ENCODE measurements at regions not wholly inside any gene's neighbourhood (a gene's known extent, or its start where the extent isn't known, plus 50 kb on each side); places are given as distances from the start of the nearest gene placed in this dataset.
A peak's percentile ranks its signal among the peaks of the same experiment; 100 is the strongest.

GRCh38 chr14:61927060-61927459 lies 164.8 kb downstream of the SNAPC1 start:
- peak in 1 of 2 donors; percentile 53 for DNase-seq (ENCODE audit: low read depth in 2 of 2)
- TF ChIP-seq CTCF (IDR thresholded peaks at IDR 0.05; ENCODE audit: low read depth, low read length): no peak
- no peak overlapping the region for H3K4me3 ChIP-seq (replicated peaks in 1 of 2; ENCODE audit: low read depth in 2 of 2, low read length in 2 of 2)

GRCh38 chr14:61927520-61927919 lies 165.3 kb downstream of the SNAPC1 start:
- H3K4me3 ChIP-seq (replicated peaks in 1 of 2; ENCODE audit: low read depth in 2 of 2, low read length in 2 of 2): no peak overlapping the region
- TF ChIP-seq CTCF (IDR thresholded peaks at IDR 0.05; ENCODE audit: low read depth, low read length): no peak
- peak in 1 of 2 donors; percentile 61 for DNase-seq (ENCODE audit: low read depth in 2 of 2)

GRCh38 chr14:61928300-61928699 lies 166.1 kb downstream of the SNAPC1 start:
- no peak overlapping the region for H3K4me3 ChIP-seq (replicated peaks in 1 of 2; ENCODE audit: low read depth in 2 of 2, low read length in 2 of 2)
- no peak for DNase-seq (ENCODE audit: low read depth in 2 of 2)
- no peak for TF ChIP-seq CTCF (IDR thresholded peaks at IDR 0.05; ENCODE audit: low read depth, low read length)

GRCh38 chr14:61928701-61929100 lies 166.5 kb downstream of the SNAPC1 start:
- no peak overlapping the region for H3K4me3 ChIP-seq (replicated peaks in 1 of 2; ENCODE audit: low read depth in 2 of 2, low read length in 2 of 2)
- DNase-seq (ENCODE audit: low read depth in 2 of 2): no peak
- no peak for TF ChIP-seq CTCF (IDR thresholded peaks at IDR 0.05; ENCODE audit: low read depth, low read length)

- TF ChIP-seq CTCF (IDR thresholded peaks at IDR 0.05; ENCODE audit: low read depth, low read length): no peak
- no peak for DNase-seq (ENCODE audit: low read depth in 2 of 2)
- no peak overlapping the region for H3K4me3 ChIP-seq (replicated peaks in 1 of 2; ENCODE audit: low read depth in 2 of 2, low read length in 2 of 2)
Measured at GRCh38 chr14:61929651-61930050, 167.4 kb downstream of the SNAPC1 start.

GRCh38 chr14:61930101-61930857 lies 168.1 kb downstream of the SNAPC1 start:
- no peak for TF ChIP-seq CTCF (IDR thresholded peaks at IDR 0.05; ENCODE audit: low read depth, low read length)
- no peak for DNase-seq (ENCODE audit: low read depth in 2 of 2)
- H3K4me3 ChIP-seq (replicated peaks in 1 of 2; ENCODE audit: low read depth in 2 of 2, low read length in 2 of 2): no peak overlapping the region

GRCh38 chr14:61932974-61933373 lies 170.8 kb downstream of the SNAPC1 start:
- no peak for DNase-seq (ENCODE audit: low read depth in 2 of 2)
- TF ChIP-seq CTCF (IDR thresholded peaks at IDR 0.05; ENCODE audit: low read depth, low read length): no peak
- no peak overlapping the region for H3K4me3 ChIP-seq (replicated peaks in 1 of 2; ENCODE audit: low read depth in 2 of 2, low read length in 2 of 2)

Measured in cardiac fibroblast (primary cell).